GM19468 (cell line): ENCODE measurements at regions not wholly inside any gene's neighbourhood (a gene's known extent, or its start where the extent isn't known, plus 50 kb on each side); places are given as distances from the start of the nearest gene placed in this dataset.
"Not testable (repeated sequence)": the region's sequence is repeated elsewhere in the genome, so short reads cannot be mapped to it uniquely, and the experiment has no call there.

Experiments
- ATAC-seq: cut with Tn5 transposase; IDR thresholded peaks from one replicate; pipeline ENCODE4 v1.9.1; 2021; ENCODE audit warnings: mild to moderate bottlenecking, moderate library complexity, moderate number of reproducible peaks; ENCODE audit not compliant: unreplicated experiment; ENCODE audit errors: extremely low read depth

DNA sequence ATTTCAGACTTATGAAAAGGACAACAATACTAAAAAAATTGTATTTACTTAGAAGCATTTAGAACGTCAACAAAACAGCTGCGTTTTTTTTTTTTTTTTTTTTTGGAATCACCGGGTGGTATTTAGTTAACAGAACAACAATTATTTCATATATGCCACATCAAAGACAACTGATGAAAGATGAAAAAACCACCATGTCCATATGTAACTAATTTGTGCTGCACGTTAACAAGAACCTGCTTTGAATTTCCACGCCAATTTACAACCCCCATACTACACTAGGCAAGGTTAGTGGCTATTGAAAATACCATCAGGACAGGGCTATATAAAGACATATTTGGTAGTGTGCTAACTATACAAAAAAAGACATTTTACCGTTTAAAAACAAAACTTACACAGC, 189.3 kb upstream of the ROBO1 start:
- ATAC-seq: no peak

DNA sequence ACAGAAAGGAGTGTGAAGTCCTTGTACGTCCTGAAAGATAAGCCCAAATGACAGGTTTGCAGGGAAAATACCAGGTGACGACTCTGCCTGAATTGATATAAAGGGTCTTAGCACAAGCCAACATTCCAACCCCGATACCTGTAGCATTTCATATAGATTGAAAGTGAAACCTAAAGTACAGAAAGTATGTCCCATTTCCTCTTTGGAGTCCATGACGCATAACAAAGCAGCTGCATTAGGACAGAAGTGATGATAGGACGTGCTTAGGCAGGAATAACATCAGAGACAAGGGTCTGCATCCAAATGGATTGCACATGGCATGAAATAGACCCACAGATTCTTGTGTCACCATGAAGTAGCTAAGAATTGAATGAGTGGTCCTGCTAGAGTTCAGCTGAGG, 187.0 kb upstream of the ROBO1 start:
- no peak for ATAC-seq

DNA sequence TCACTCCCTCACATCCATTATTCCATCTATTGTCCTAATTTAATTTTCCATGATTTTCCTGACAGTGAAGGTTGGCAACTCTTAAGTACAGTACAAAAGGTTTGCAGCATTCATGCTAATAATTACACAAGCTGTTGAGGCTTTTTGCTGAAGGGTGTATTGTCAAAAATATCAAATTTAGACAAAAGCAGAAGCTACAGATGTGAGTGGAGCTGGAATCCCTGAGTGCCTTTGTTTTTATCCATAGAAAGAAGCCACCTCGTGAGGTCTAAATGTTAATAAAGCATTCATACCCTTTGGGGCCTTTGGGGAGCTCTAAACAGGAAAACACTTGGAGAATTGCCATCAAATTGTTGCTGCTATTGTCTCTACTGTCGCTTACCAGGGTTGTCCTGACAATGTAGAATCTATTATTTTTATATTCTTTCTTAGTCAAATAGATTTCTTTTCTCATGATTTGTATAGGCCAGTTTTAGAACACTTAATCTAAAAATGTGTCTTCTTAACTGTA, 185.8 kb upstream of the ROBO1 start:
- ATAC-seq: no peak

DNA sequence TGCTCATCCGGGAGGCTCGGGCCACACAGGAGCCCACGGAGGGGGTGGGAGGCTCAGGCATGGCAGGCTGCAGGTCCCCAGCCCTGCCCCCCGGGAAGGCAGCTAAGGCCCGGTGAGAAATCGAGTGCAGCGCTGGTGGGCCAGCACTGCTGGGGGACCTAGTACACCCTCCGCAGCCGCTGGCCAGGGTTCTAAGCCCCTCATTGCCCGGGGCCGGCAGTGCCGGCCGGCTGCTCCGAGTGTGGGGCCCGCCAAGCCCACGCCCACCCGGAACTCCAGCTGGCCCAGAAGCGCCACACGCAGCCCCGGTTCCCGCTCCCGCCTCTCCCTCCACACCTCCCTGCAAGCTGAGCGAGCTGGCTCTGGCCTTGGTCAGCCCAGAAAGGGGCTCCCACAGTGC, 183.6 kb upstream of the ROBO1 start:
- not testable (repeated sequence) for ATAC-seq

DNA sequence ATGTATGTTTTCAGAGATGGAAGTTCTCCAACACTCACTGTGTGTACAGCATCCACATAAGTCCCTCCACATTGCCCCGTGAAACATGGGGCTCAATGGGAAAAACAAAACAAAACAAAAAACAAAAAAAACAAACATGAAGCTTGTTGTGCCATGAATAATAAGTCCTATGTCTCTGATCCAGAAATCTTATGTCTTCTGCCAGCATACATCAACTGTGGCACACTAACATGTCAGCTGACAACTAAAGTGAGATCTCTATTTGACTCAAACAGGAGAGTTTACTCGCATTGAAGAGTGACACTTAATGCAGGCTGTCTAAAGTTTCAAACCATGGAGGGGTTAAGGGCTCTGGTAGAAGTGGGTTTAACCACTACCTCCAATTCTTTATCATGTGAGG, 180.2 kb upstream of the ROBO1 start:
- ATAC-seq: no peak

DNA sequence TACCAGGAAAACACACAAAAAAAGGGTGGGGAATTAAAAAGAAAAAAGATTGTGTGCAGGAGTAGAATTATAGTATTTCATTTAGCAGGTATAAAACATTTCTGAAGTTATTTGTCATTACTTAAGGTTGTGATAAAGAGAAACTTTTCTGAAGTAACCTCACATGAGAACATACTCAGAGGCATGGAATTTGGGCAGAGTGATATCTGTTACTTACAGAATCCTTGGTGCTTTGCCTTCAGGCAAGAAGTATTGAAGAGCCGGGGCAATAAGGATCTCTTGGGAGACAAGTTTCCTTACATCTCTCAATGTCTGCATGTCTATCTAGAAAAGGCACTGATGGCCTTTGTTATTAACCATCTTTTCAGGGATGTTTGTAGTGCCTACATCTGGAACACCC, 179.7 kb upstream of the ROBO1 start:
- no peak for ATAC-seq

DNA sequence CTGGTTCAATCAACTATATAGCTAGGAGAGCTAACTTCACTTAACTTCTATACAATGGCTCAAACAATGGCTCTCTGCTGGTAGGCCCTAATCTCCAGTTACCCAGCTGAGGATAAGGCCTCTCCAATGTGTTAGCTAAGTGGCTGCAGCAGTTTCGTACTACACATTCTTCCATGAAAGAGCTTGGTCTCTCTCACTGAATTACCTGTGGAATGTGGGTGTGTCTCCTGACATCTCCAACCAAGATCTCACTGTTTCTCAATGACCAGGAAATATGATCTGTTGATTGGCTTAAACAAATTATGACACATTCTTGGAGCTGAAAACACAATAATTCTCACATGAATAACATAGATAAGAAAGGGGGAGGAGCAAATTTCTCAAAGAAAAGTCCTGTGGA, 169.8 kb upstream of the ROBO1 start:
- ATAC-seq: no peak

DNA sequence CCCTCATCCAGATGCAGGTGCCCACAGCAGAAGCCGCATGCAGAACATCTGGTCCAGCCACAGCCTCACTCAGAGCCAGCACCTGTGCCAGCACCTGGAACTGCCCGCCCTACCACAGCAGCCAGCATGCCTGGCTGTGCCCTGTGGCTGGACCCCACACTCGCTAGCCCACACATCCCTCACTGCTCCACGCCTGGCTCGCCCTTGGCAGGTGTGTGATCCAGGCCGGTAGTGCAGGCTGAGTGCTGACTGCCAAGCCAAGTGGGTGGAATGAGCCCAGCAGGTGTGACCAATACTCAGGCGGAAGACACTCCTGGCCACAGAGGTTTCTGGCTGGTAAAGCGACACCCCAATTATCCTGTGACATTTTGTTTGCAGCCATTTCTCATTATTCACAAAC, 162.4 kb upstream of the ROBO1 start:
- ATAC-seq: no peak

DNA sequence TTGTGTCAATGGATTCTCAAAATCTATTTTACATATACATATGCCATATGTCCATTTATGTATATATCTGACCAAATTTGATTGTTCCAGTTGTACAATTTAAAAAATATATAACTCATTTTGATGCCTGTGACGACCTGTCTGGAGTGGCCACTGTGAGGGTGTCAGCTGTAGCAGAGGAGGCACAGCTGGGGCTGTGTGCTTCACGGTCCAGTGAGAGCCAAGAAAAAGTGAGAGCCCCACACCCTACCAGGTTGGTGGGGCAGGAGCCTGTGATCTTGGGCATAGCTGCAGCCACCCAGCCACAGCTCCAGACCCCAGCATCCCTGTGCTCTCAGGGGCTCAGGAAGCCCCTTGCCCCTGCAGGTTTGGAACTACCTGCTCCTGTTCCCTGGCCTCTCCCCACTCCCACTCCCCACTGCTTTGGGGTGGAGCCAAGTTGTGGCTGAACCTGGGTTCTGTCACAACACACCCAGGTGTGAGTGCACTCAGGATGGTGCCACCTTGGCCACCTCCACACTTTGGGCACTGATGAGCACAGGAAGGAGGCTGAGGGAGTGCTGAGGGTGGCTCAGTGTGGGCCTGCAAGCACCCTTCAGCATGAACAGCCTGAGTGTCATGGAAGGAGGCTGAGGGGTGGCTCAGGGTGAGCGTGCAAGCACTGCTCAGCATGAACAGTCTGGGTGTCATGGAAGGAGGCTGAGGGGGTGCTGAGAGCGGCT, 161.1 kb upstream of the ROBO1 start:
- no peak for ATAC-seq

DNA sequence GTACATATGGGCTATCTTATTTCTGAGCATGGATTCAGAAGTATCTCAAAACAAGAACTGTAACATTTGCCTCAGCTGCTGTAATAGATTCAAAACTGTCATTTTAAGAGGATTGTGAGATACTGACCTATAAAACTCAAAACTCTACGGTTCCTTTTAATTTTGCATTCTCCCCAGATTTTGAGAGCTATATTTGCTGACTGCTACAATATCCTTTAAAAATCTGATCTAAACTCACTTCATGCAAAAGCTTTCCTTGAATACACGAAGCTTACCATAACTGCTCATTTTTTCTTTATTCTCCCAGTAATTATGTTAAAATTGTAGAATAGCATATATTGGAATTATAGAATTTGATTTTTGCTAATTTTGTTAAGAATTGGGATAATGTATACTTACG, 158.7 kb upstream of the ROBO1 start:
- ATAC-seq: no peak

DNA sequence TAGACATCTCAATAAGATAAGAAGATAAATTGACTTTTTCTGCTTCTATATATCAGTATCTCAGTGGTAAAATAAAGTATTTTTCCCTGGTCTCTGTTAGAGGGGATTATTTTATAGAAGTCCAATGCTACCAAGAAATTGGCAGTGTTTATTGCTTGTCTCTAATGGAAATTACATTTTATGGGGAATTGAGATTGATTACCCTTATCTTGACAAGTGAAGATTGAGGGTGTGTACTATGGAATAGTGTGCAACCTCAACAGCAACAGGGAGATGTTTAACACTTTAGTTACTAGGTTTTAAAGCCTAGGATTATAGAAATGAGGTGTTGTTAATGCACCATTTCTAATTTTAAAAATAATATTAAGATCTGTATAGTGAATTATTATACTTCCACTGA, 154.8 kb upstream of the ROBO1 start:
- ATAC-seq: no peak

DNA sequence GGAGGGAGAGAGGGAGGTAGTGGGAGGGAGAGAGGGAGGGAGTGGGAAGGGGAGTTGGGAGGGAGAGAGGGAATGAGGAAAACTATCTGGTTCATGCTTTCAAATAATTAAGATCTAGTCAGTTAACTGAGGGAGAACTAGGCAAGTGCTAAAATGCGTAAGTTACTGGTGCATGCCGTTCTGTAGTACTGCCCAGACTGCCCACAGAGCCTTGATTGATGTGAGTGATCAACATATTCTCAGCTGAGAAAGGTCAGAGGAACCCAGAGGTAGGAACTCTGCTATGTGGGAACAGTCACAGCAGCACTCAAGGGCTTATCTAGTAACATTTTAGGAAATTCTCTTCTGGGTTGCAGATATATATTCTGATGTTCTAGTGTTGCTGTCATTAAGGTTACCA, 149.8 kb upstream of the ROBO1 start:
- ATAC-seq: no peak

DNA sequence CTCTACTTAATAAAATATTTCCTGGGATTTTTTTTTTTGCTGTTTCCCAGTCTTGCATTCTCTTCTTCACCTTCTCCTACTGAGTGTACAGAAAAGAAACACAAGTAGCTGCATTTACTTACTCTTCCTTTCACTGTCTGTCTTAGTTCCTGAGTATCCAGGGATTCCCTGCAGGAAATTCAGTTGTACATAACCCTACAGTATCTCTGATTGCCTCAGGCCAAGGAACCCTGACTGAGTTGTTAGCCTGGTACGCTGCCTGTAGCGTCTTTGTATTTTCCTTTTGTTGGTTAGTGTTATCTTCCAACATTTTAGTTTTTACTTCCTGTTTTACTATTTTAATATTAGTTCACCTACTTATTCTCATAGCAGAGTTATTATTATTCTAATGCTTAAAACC, 142.5 kb upstream of the ROBO1 start:
- no peak for ATAC-seq

DNA sequence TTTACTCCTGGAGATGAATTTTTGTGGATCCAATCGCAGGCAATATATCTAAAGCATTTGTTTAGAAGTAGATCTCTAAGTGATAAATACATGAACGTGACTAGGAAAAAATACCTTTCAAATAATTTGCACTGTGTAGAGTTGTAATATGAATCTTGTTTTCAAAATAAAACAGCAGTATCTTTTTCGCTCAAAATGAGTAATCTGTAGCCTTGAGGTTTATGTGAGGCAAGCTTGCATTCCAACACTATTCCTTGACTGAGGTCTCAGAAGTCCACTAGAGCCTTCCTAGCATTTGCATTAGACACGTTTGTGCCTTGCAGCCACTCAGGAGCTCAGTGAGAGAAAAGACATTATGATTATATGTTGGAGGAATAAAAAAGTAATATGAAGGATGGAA, 138.3 kb upstream of the ROBO1 start:
- no peak for ATAC-seq

DNA sequence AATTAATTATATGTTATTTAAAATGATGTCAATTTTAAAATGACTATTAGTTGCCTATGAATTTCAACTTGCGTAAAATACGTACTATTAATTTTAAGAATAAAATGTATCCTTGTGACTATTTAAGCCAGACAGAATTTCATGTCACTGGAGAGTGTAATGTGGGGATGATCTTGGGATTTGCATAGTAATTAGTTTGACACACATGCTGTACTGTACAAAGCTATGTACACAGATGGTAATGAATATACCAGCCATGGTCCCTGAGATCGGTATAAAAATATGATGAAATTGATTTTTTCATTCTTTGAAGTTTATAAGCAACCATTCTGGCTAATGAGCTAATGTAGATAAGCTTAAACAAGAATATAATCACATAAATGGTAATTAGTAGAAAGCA, 134.4 kb upstream of the ROBO1 start:
- ATAC-seq: no peak

DNA sequence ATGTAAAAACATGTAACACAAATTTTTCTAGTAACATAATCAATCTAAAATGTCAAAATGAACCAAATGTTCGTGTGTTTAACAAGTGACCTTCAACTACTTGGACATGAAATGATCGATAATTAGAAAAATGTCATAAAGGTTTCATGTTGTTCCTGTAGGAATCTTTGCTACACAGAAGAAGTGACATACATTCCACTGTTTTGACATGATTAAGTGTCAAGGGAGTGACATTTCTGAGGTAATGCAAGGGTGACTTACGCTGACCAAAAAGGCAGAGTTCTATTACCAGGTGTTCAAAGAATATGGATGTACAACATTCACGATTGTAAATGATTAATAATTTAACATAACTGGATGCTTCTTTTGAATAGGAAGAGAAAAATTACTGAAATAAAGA, 131.1 kb upstream of the ROBO1 start:
- ATAC-seq: no peak

DNA sequence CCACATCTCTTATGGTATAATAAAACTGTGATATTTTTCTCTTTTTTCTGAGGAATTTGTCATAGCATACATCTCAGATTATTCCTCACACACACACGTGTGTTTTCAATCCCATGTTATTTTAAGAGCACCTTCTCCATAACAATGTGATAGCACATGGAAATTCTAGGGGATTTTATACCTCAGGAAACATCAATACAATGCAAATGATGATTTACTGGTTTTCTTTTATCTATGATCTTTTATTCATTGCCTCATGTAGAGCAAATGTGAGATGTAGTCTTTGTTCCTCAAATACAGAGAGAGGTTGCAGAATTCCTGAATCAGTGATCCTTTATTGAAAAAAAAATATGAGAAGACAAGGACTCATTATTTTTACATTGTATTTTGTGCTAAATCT, 128.3 kb upstream of the ROBO1 start:
- no peak for ATAC-seq

DNA sequence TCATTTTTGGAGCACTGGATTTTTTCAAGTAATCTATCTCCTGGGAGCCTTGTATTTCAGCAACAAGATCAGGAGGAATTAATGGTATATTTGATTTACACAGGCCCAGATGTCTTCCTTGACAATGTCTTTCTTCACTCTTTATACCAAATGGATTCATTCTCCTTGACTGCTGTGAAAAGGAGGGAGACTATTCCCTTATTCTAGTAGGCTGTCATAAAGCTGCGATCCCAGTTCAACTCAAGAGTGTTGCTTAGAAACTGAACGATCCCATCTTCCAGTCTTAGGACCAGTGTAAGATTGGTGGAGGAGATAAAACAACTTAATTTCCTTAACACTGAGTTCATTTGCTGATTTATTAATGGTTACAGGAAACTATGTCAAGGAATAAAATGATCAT, 119.4 kb upstream of the ROBO1 start:
- ATAC-seq: no peak

DNA sequence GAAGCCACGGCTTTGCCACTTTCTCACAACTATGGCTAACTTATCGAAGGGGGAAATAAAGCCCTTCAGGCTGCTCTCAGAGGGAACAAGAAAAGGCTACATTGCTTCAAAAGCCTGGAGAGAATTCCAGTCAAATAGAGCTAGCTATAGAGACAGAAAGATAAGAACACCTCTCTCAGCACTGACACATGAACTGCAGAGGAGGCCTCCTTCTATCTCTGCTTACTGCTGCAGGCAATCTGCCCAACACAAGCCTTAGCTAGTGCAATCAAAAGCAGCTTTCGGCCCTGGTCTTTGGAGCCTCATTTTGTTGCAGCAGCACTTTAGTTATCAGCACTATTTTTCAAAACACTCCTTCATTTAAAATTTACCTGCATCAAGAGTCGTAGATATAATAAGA, 118.4 kb upstream of the ROBO1 start:
- ATAC-seq: no peak

DNA sequence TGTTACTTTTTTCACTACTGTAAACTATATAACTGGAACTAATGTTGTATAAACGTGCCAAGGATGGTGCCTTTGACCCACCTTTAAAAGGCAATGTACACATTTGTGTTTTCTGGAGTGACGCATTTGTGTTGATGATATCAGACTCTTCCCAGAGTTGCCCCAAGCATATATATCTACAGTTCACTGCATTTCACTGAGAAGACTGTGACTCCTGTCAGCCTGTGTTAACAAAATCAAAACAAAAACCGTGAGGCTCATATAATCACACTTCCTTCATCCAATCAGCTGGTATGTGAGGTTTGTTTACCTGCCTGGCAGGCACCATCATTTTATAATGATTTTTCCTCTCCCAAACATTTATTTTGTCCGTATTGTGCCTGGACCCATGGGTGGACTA, 117.6 kb upstream of the ROBO1 start:
- ATAC-seq: no peak

DNA sequence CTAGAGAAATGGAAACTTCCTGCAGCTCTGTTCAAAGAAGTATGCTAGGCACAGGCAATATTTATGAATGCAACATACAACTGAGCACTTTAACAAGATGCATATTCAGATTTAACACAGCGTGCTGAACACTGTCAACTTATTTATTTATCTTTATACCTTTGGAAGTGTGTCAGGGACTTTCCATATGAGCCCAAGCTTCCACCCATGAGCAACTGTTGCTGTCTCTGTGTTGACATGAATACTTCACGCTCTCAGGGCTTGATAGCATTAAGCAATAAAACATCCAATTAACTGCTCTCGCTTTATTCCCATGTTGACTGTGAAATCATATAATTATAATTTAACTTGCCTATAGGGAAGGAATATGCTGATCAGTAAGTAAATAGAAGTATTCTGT, 116.6 kb upstream of the ROBO1 start:
- no peak for ATAC-seq

DNA sequence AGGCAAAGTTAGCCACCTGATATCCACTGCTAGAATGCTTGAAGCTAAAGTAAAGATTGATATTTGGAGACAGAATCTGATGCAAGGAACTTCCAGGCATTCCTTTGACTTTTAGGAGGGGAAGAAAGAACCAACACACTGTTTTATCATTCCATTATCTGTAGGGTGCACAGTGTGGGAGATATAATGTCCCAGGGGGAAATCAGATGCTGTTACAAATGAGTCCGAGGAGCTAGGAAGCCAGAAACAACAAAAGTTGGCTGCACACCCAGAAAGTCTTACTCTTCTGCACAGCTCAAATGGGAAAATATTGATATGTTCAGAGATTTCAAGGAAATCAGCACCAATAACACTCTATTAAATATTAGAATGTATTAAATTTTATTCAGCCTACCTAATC, 113.6 kb upstream of the ROBO1 start:
- no peak for ATAC-seq

DNA sequence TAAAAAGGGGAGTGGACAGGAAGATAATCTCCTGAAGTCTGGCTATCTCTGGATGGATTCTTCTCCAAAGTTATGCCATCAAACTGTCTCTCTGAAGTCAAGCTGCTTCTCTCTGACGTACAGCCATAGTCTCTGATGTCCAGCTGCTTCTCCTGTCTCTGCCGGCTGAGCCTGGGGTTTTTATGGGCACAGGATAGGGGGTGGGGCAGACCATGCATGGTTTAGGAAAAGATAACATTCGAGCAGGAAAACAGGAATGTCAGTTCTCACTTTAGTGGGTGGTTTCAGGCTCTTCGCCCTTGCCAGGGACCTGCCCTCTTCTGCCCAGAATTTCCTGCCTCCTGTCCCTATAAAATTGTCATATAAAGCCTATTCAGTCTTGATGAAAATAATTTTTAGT, 110.9 kb upstream of the ROBO1 start:
- ATAC-seq: no peak
